ENCODE measurements at regions not wholly inside any gene's neighbourhood (a gene's known extent, or its start where the extent isn't known, plus 50 kb on each side); places are given as distances from the start of the nearest gene placed in this dataset.

- Histone ChIP-seq H3K4me1 (replicated peaks in 1 of 2; ENCODE audit: control insufficient read depth in 2 of 2, insufficient read depth in 2 of 2, low read length in 2 of 2) (no peaks in the 10 kb centered on the region), H3K9me1 (ENCODE audit: control insufficient read depth, insufficient read depth, low read length) (no peaks in the 10 kb centered on the region), H3K27ac (ENCODE audit: extremely low read depth, low read depth, low read length) (no peak overlapping the region), H3K79me2 (ENCODE audit: control insufficient read depth, insufficient read depth, low read length) (no peaks in the 10 kb centered on the region), H3K9ac (ENCODE audit: insufficient read depth in 1 of 2, low read depth in 2 of 2, low read length in 2 of 2) (no peak overlapping the region), H4K20me1 (replicated peaks; ENCODE audit: control insufficient read depth, insufficient read depth, low read length) (peaks cover 4% of the 10 kb centered on the region; the same call in 1 of the 2 replicates), H3K9me3 (replicated peaks; ENCODE audit: control insufficient read depth, insufficient read depth, low read depth, low read length) (no peaks in the 10 kb centered on the region), H3K4me2 (ENCODE audit: insufficient read depth, low read length) (no peak overlapping the region), H2AFZ (ENCODE audit: low read depth, low read length) (no peak overlapping the region), H3K4me3 (no peak overlapping the region), H3K27me3 (ENCODE audit: control insufficient read depth in 2 of 2, insufficient read depth in 2 of 2, low read length in 2 of 2) (peaks cover 13 to 39% of the 10 kb centered on the region in 2 experiments), H3K36me3 (ENCODE audit: control insufficient read depth, insufficient read depth, low read length) (no peaks in the 10 kb centered on the region)
- no peak for DNase-seq (ENCODE audit: extremely low read depth in 1 of 4, low spot score in 3 of 4)
- no TSS peak for BruUV-seq (replicated peaks)
- ATAC-seq: no peak
- intact Hi-C loops (cut with micrococcal nuclease) (loop anchor here (1.0 kb wide), 2 partner anchors 109 to 146 kb away; no protein-coding TSS in a partner anchor), in situ Hi-C loops (cut with MboI) (loop anchor here (10.0 kb wide), 2 partner anchors 149 to 769 kb away; no protein-coding TSS in a partner anchor)
- 73% methylated on average over 1 of the region's 1 CpG for WGBS (ENCODE audit: insufficient coverage, low coverage, missing lambda C conversion rate)
- ChIA-PET POLR2A (interaction anchor here (0.7 to 1.0 kb wide), 2 partner anchors 8 to 9 kb away, joined by 3 to 4 read pairs; no protein-coding TSS in a partner anchor), CTCF (ENCODE audit: low intra/inter-chr PET ratio) (interaction anchor here (0.7 to 6.1 kb wide), 6 partner anchors 108 to 804 kb away, joined by 5 to 85 read pairs (median 10); no protein-coding TSS in a partner anchor)
- no peak for FAIRE-seq
- TF ChIP-seq TCFL5 (CRISPR knock-in tag; conservative IDR thresholded peaks at IDR 0.05) (no peak), CTCF (IDR thresholded peaks at IDR 0.05 in 2 of 3, conservative IDR thresholded peaks at IDR 0.05 in 1 of 3; ENCODE audit: insufficient read depth in 2 of 3, low read depth in 1 of 3, low read length in 3 of 3) (0 out of 6 replicates have a peak, but pooled peaks of 1 of the 3 experiments have one; percentile 2), FOXM1 (IDR thresholded peaks at IDR 0.05; ENCODE audit: low read depth) (no peak), FOXM1 (CRISPR knock-in tag; IDR thresholded peaks at IDR 0.05; ENCODE audit: low read depth) (no peak), FIP1L1 (IDR thresholded peaks at IDR 0.05; ENCODE audit: low read depth, low read length, poor library complexity, severe bottlenecking) (no peak), KLF1 (tag; IDR thresholded peaks at IDR 0.05) (no peak), CREB5 (CRISPR knock-in tag; IDR thresholded peaks at IDR 0.05) (no peak), HCFC1 (IDR thresholded peaks at IDR 0.05; ENCODE audit: low read depth, low read length) (no peak), SREBF1 (IDR thresholded peaks at IDR 0.05; ENCODE audit: borderline replicate concordance, low read depth, low read length) (no peak), NR0B1 (IDR thresholded peaks at IDR 0.05; ENCODE audit: partially characterized antibody) (no peak), PHF21A (IDR thresholded peaks at IDR 0.05; ENCODE audit: borderline replicate concordance, low read depth) (no peak), ZBTB43 (CRISPR knock-in tag; IDR thresholded peaks at IDR 0.05) (no peak), CBFB (CRISPR knock-in tag; IDR thresholded peaks at IDR 0.05) (no peak), BCOR (IDR thresholded peaks at IDR 0.05) (peak; percentile 37; the same call in 1 of the 2 replicates), NCOA4 (IDR thresholded peaks at IDR 0.05; ENCODE audit: partially characterized antibody) (no peak), ZBTB5 (IDR thresholded peaks at IDR 0.05) (no peak)
Observed at GRCh38 chr7:131654249-131654558, 97.8 kb upstream of the PODXL start.
